ENCODE measurements at regions not wholly inside any gene's neighbourhood (a gene's known extent, or its start where the extent isn't known, plus 50 kb on each side); places are given as distances from the start of the nearest gene placed in this dataset.
A peak's percentile ranks its signal among the peaks of the same experiment; 100 is the strongest.

GRCh38 chr6:18823782-18824386 is 436.7 kb downstream of the RNF144B start:
- H3K9ac ChIP-seq (ENCODE audit: low read length), result no peak overlapping the region
- peak; percentile 88 for DNase-seq
- H3K9me2 ChIP-seq (replicated peaks; ENCODE audit: insufficient read depth, low read length), result no peaks in the 10 kb centered on the region
- no peak overlapping the region for H3K4me3 ChIP-seq (ENCODE audit: low read length)
- no peaks in the 10 kb centered on the region for H3K79me2 ChIP-seq (ENCODE audit: low read length)
- H2AFZ ChIP-seq (ENCODE audit: low read length), result no peak overlapping the region
- no peak overlapping the region for H3K4me2 ChIP-seq (ENCODE audit: low read depth, low read length, poor library complexity, severe bottlenecking)
- no peak overlapping the region for H3K27ac ChIP-seq (ENCODE audit: low read length)
- peaks cover 24% of the 10 kb centered on the region for H3K9me3 ChIP-seq (ENCODE audit: low read length)
- no peaks in the 10 kb centered on the region for H3K4me1 ChIP-seq (ENCODE audit: low read length)
- H3K36me3 ChIP-seq (ENCODE audit: insufficient read depth, low read length), result no peaks in the 10 kb centered on the region
- no peaks in the 10 kb centered on the region for H3K27me3 ChIP-seq (ENCODE audit: low read length)
- no peaks in the 10 kb centered on the region for H4K20me1 ChIP-seq (ENCODE audit: insufficient read depth, low read depth, low read length)

GRCh38 chr6:18829272-18829870 is 442.2 kb downstream of the RNF144B start:
- Histone ChIP-seq H3K9ac (ENCODE audit: low read length) (no peak overlapping the region), H3K4me2 (ENCODE audit: low read depth, low read length, poor library complexity, severe bottlenecking) (no peak overlapping the region), H3K4me3 (ENCODE audit: low read length) (no peak overlapping the region), H4K20me1 (ENCODE audit: insufficient read depth, low read depth, low read length) (no peaks in the 10 kb centered on the region), H3K4me1 (ENCODE audit: low read length) (no peaks in the 10 kb centered on the region; the same call in 1 of the 2 replicates), H3K27me3 (ENCODE audit: low read length) (no peaks in the 10 kb centered on the region), H3K36me3 (ENCODE audit: insufficient read depth, low read length) (no peaks in the 10 kb centered on the region), H2AFZ (ENCODE audit: low read length) (no peak overlapping the region), H3K9me2 (replicated peaks; ENCODE audit: insufficient read depth, low read length) (no peaks in the 10 kb centered on the region), H3K9me3 (ENCODE audit: low read length) (peaks cover under 1% of the 10 kb centered on the region), H3K27ac (ENCODE audit: low read length) (no peak overlapping the region), H3K79me2 (ENCODE audit: low read length) (no peaks in the 10 kb centered on the region)
- DNase-seq, result no peak

- no peaks in the 10 kb centered on the region for H3K79me2 ChIP-seq (ENCODE audit: low read length)
- DNase-seq, result no peak
- H3K9ac ChIP-seq (ENCODE audit: low read length), result no peak overlapping the region
- H3K36me3 ChIP-seq (ENCODE audit: insufficient read depth, low read length), result no peaks in the 10 kb centered on the region
- H4K20me1 ChIP-seq (ENCODE audit: insufficient read depth, low read depth, low read length), result no peaks in the 10 kb centered on the region
- H3K27me3 ChIP-seq (ENCODE audit: low read length), result no peaks in the 10 kb centered on the region
- no peak overlapping the region for H3K4me2 ChIP-seq (ENCODE audit: low read depth, low read length, poor library complexity, severe bottlenecking)
- H3K9me3 ChIP-seq (ENCODE audit: low read length), result no peaks in the 10 kb centered on the region
- H3K9me2 ChIP-seq (replicated peaks; ENCODE audit: insufficient read depth, low read length), result no peaks in the 10 kb centered on the region
- H3K4me3 ChIP-seq (ENCODE audit: low read length), result no peak overlapping the region
- H3K27ac ChIP-seq (ENCODE audit: low read length), result no peak overlapping the region
- H3K4me1 ChIP-seq (ENCODE audit: low read length), result no peaks in the 10 kb centered on the region
- no peak overlapping the region for H2AFZ ChIP-seq (ENCODE audit: low read length)
Observed at GRCh38 chr6:18835976-18836375, 448.8 kb downstream of the RNF144B start.

- H3K27me3 ChIP-seq (ENCODE audit: low read length), result no peaks in the 10 kb centered on the region
- no peak overlapping the region for H3K4me2 ChIP-seq (ENCODE audit: low read depth, low read length, poor library complexity, severe bottlenecking)
- H3K36me3 ChIP-seq (ENCODE audit: insufficient read depth, low read length), result no peaks in the 10 kb centered on the region
- no peak overlapping the region for H3K4me3 ChIP-seq (ENCODE audit: low read length)
- no peak for DNase-seq
- no peaks in the 10 kb centered on the region for H3K9me3 ChIP-seq (ENCODE audit: low read length)
- H3K9me2 ChIP-seq (replicated peaks; ENCODE audit: insufficient read depth, low read length), result no peaks in the 10 kb centered on the region
- no peaks in the 10 kb centered on the region for H4K20me1 ChIP-seq (ENCODE audit: insufficient read depth, low read depth, low read length)
- no peak overlapping the region for H3K9ac ChIP-seq (ENCODE audit: low read length)
- H3K4me1 ChIP-seq (ENCODE audit: low read length), result no peaks in the 10 kb centered on the region
- no peak overlapping the region for H3K27ac ChIP-seq (ENCODE audit: low read length)
- H2AFZ ChIP-seq (ENCODE audit: low read length), result no peak overlapping the region
- no peaks in the 10 kb centered on the region for H3K79me2 ChIP-seq (ENCODE audit: low read length)
Observed at GRCh38 chr6:18837013-18837412, 449.9 kb downstream of the RNF144B start.

- no peaks in the 10 kb centered on the region for H3K79me2 ChIP-seq (ENCODE audit: low read length)
- no peak overlapping the region for H3K4me2 ChIP-seq (ENCODE audit: low read depth, low read length, poor library complexity, severe bottlenecking)
- H4K20me1 ChIP-seq (ENCODE audit: insufficient read depth, low read depth, low read length), result no peaks in the 10 kb centered on the region
- DNase-seq, result no peak
- H2AFZ ChIP-seq (ENCODE audit: low read length), result no peak overlapping the region
- H3K36me3 ChIP-seq (ENCODE audit: insufficient read depth, low read length), result no peaks in the 10 kb centered on the region
- no peak overlapping the region for H3K27ac ChIP-seq (ENCODE audit: low read length)
- H3K9me3 ChIP-seq (ENCODE audit: low read length), result no peaks in the 10 kb centered on the region
- H3K4me1 ChIP-seq (ENCODE audit: low read length), result no peaks in the 10 kb centered on the region
- H3K9me2 ChIP-seq (replicated peaks; ENCODE audit: insufficient read depth, low read length), result no peaks in the 10 kb centered on the region
- no peaks in the 10 kb centered on the region for H3K27me3 ChIP-seq (ENCODE audit: low read length)
- no peak overlapping the region for H3K4me3 ChIP-seq (ENCODE audit: low read length)
- H3K9ac ChIP-seq (ENCODE audit: low read length), result no peak overlapping the region
Observed at GRCh38 chr6:18842534-18842933, 455.4 kb downstream of the RNF144B start.

GRCh38 chr6:18845896-18846295 is 458.7 kb downstream of the RNF144B start:
- no peaks in the 10 kb centered on the region for H3K27me3 ChIP-seq (ENCODE audit: low read length)
- no peaks in the 10 kb centered on the region for H3K4me1 ChIP-seq (ENCODE audit: low read length)
- H3K79me2 ChIP-seq (ENCODE audit: low read length), result no peaks in the 10 kb centered on the region
- H3K36me3 ChIP-seq (ENCODE audit: insufficient read depth, low read length), result no peaks in the 10 kb centered on the region
- no peak for DNase-seq
- H3K9me3 ChIP-seq (ENCODE audit: low read length), result no peaks in the 10 kb centered on the region
- H3K9ac ChIP-seq (ENCODE audit: low read length), result no peak overlapping the region
- H3K9me2 ChIP-seq (replicated peaks; ENCODE audit: insufficient read depth, low read length), result no peaks in the 10 kb centered on the region
- H4K20me1 ChIP-seq (ENCODE audit: insufficient read depth, low read depth, low read length), result no peaks in the 10 kb centered on the region
- no peak overlapping the region for H3K4me3 ChIP-seq (ENCODE audit: low read length)
- no peak overlapping the region for H2AFZ ChIP-seq (ENCODE audit: low read length)
- no peak overlapping the region for H3K4me2 ChIP-seq (ENCODE audit: low read depth, low read length, poor library complexity, severe bottlenecking)
- H3K27ac ChIP-seq (ENCODE audit: low read length), result no peak overlapping the region

- H3K4me2 ChIP-seq (ENCODE audit: low read depth, low read length, poor library complexity, severe bottlenecking), result no peak overlapping the region
- no peak overlapping the region for H3K9ac ChIP-seq (ENCODE audit: low read length)
- H3K27ac ChIP-seq (ENCODE audit: low read length), result no peak overlapping the region
- H3K79me2 ChIP-seq (ENCODE audit: low read length), result no peaks in the 10 kb centered on the region
- no peaks in the 10 kb centered on the region for H3K4me1 ChIP-seq (ENCODE audit: low read length)
- H3K27me3 ChIP-seq (ENCODE audit: low read length), result no peaks in the 10 kb centered on the region
- no peaks in the 10 kb centered on the region for H3K36me3 ChIP-seq (ENCODE audit: insufficient read depth, low read length)
- H3K4me3 ChIP-seq (ENCODE audit: low read length), result no peak overlapping the region
- H3K9me2 ChIP-seq (replicated peaks; ENCODE audit: insufficient read depth, low read length), result no peaks in the 10 kb centered on the region
- H4K20me1 ChIP-seq (ENCODE audit: insufficient read depth, low read depth, low read length), result no peaks in the 10 kb centered on the region
- H3K9me3 ChIP-seq (ENCODE audit: low read length), result no peaks in the 10 kb centered on the region
- DNase-seq, result no peak
- no peak overlapping the region for H2AFZ ChIP-seq (ENCODE audit: low read length)
Observed at GRCh38 chr6:18846327-18846726, 459.2 kb downstream of the RNF144B start.

GRCh38 chr6:18861204-18861603 is 474.1 kb downstream of the RNF144B start:
- no peak for DNase-seq
- no peaks in the 10 kb centered on the region for H3K36me3 ChIP-seq (ENCODE audit: insufficient read depth, low read length)
- H3K4me3 ChIP-seq (ENCODE audit: low read length), result no peak overlapping the region
- no peak overlapping the region for H2AFZ ChIP-seq (ENCODE audit: low read length)
- no peaks in the 10 kb centered on the region for H3K27me3 ChIP-seq (ENCODE audit: low read length)
- no peaks in the 10 kb centered on the region for H3K9me3 ChIP-seq (ENCODE audit: low read length)
- no peak overlapping the region for H3K9ac ChIP-seq (ENCODE audit: low read length)
- H4K20me1 ChIP-seq (ENCODE audit: insufficient read depth, low read depth, low read length), result no peaks in the 10 kb centered on the region
- H3K79me2 ChIP-seq (ENCODE audit: low read length), result no peaks in the 10 kb centered on the region
- no peaks in the 10 kb centered on the region for H3K4me1 ChIP-seq (ENCODE audit: low read length)
- H3K27ac ChIP-seq (ENCODE audit: low read length), result no peak overlapping the region
- no peak overlapping the region for H3K4me2 ChIP-seq (ENCODE audit: low read depth, low read length, poor library complexity, severe bottlenecking)
- no peaks in the 10 kb centered on the region; the same call in 1 of the 2 replicates for H3K9me2 ChIP-seq (replicated peaks; ENCODE audit: insufficient read depth, low read length)
